ENCODE measurements at regions not wholly inside any gene's neighbourhood (a gene's known extent, or its start where the extent isn't known, plus 50 kb on each side); places are given as distances from the start of the nearest gene placed in this dataset.

DNA sequence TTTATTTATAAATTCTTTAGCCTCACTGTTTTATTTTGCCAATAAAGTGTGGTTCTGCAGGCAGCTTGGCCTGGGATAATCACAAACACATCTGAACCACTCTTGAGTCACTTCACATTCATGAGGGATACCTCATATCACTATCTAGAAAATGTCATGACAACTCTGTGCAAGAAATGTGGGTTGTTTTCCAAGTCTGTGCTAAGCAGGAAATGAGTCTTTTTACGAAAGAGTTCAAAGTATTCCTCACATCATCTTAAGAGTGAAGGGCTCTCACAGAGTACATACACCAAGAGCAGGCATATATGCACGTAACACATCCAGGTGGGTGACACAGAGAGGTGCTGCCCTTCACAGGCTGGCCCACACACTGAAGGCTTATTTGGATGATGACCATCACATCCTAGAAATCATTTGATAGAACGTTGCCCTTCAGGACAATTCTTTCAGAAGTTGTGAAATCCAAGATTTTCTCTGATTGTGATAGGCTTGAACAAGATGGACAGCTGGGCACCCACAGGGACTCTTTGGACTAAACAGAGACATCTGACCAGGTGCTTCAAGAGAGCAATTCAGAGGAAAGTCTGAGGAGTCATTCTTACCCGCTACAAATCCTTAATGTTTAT is 811.1 kb upstream of the LRATD1 start (continued):
- no peak for TF ChIP-seq ZNF274 (IDR thresholded peaks at IDR 0.05; ENCODE audit: insufficient read depth, insufficient read length)
- TF ChIP-seq TARDBP (IDR thresholded peaks at IDR 0.05; ENCODE audit: borderline replicate concordance), result no peak
- no peak for TF ChIP-seq HDAC6 (IDR thresholded peaks at IDR 0.05; ENCODE audit: unreplicated experiment)
- TF ChIP-seq, protein P1, sequence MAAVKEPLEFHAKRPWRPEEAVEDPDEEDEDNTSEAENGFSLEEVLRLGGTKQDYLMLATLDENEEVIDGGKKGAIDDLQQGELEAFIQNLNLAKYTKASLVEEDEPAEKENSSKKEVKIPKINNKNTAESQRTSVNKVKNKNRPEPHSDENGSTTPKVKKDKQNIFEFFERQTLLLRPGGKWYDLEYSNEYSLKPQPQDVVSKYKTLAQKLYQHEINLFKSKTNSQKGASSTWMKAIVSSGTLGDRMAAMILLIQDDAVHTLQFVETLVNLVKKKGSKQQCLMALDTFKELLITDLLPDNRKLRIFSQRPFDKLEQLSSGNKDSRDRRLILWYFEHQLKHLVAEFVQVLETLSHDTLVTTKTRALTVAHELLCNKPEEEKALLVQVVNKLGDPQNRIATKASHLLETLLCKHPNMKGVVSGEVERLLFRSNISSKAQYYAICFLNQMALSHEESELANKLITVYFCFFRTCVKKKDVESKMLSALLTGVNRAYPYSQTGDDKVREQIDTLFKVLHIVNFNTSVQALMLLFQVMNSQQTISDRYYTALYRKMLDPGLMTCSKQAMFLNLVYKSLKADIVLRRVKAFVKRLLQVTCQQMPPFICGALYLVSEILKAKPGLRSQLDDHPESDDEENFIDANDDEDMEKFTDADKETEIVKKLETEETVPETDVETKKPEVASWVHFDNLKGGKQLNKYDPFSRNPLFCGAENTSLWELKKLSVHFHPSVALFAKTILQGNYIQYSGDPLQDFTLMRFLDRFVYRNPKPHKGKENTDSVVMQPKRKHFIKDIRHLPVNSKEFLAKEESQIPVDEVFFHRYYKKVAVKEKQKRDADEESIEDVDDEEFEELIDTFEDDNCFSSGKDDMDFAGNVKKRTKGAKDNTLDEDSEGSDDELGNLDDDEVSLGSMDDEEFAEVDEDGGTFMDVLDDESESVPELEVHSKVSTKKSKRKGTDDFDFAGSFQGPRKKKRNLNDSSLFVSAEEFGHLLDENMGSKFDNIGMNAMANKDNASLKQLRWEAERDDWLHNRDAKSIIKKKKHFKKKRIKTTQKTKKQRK (IDR thresholded peaks at IDR 0.05; ENCODE audit: low read depth, low read length), result no peak
- TF ChIP-seq, protein P2, sequence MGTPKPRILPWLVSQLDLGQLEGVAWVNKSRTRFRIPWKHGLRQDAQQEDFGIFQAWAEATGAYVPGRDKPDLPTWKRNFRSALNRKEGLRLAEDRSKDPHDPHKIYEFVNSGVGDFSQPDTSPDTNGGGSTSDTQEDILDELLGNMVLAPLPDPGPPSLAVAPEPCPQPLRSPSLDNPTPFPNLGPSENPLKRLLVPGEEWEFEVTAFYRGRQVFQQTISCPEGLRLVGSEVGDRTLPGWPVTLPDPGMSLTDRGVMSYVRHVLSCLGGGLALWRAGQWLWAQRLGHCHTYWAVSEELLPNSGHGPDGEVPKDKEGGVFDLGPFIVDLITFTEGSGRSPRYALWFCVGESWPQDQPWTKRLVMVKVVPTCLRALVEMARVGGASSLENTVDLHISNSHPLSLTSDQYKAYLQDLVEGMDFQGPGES (IDR thresholded peaks at IDR 0.05), result no peak
- no peak for TF ChIP-seq PRDM15 (CRISPR knock-in tag; IDR thresholded peaks at IDR 0.05)
- TF ChIP-seq SREBF1 (IDR thresholded peaks at IDR 0.05; ENCODE audit: low read length), result no peak
- no peak for TF ChIP-seq CBX3 (IDR thresholded peaks at IDR 0.05; ENCODE audit: borderline replicate concordance, low read depth)
- TF ChIP-seq RCOR1 (conservative IDR thresholded peaks at IDR 0.05; ENCODE audit: low read depth, low read length), result no peak
